ENCODE measurements at regions not wholly inside any gene's neighbourhood (a gene's known extent, or its start where the extent isn't known, plus 50 kb on each side); places are given as distances from the start of the nearest gene placed in this dataset.

DNA sequence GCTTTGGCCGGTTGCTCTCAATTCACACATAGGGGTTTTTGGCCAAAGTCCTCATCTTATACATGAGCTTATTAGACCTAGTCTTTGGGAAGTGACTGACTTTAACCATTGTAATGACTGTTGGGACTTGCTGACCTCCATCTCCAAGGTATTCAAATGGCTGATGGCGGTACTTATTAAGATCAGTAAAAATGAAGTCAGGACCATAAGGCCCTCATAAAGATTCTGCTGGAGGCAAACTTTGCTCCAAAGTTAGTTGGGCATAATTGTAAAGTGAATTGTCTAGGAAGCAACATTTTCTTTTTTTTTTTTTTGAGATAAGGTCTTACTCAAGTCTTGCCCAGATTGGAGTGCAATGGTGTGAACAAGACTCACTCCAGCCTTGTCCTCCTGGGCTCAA is 76.3 kb upstream of the MKLN1 start:
- H3K27me3 ChIP-seq (ENCODE audit: control insufficient read depth, insufficient read depth, low read length) = no peaks in the 10 kb centered on the region
- H3K9ac ChIP-seq (ENCODE audit: low read depth, low read length) = no peak overlapping the region
- H3K4me1 ChIP-seq (ENCODE audit: control insufficient read depth, insufficient read depth, low read length) = peaks cover 20% of the 10 kb centered on the region
- no peak overlapping the region for H3K4me2 ChIP-seq (ENCODE audit: low read length)
- no peak overlapping the region for H3K4me3 ChIP-seq (ENCODE audit: low read length)
- no peaks in the 10 kb centered on the region for H3K36me3 ChIP-seq (ENCODE audit: insufficient read depth, low read length)
- no peaks in the 10 kb centered on the region for H3K9me3 ChIP-seq (replicated peaks; ENCODE audit: low read length)

DNA sequence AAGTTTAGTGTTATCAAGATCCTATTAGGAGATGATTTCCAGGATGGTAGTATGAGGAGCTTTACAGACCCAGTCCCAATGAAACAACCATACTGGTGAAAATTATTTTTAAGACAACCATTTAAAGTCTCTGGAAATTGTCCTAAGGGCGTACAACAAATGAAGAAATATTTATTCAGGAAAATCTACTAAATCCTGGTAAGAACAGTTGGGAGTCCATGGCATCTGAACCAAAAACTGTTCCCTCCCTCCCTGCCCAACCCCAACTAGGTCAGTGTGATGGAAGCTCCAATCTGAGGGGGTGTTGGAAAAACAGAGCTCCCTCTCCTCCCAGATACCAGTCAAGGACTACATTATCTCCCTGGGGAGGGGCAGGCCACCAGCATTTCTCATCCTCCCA is 74.7 kb upstream of the MKLN1 start:
- H3K4me2 ChIP-seq (ENCODE audit: low read length) = no peak overlapping the region
- H3K9ac ChIP-seq (ENCODE audit: low read depth, low read length) = no peak overlapping the region
- H3K4me3 ChIP-seq (ENCODE audit: low read length) = no peak overlapping the region
- no peaks in the 10 kb centered on the region for H3K9me3 ChIP-seq (replicated peaks; ENCODE audit: low read length)
- H3K4me1 ChIP-seq (ENCODE audit: control insufficient read depth, insufficient read depth, low read length) = peaks cover 20% of the 10 kb centered on the region
- no peaks in the 10 kb centered on the region for H3K36me3 ChIP-seq (ENCODE audit: insufficient read depth, low read length)
- H3K27me3 ChIP-seq (ENCODE audit: control insufficient read depth, insufficient read depth, low read length) = no peaks in the 10 kb centered on the region

DNA sequence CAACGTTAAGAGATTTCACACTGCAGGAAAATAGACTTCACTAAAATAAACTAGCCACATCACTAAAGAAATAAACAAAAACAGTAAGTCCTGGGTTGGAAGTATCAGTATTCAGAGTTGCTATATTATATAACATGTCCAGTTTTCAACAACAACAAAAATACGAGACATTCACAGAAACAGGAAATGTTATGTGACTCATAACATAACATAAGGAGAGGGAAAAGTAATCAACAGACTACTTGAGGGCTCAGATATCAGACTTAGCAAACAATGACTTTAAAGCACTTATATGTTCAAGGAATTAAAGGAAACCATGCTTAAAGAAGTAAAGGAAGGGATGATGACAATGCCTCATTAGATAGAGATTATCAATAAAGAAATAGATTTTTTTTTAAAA is 73.5 kb upstream of the MKLN1 start:
- no peaks in the 10 kb centered on the region for H3K36me3 ChIP-seq (ENCODE audit: insufficient read depth, low read length)
- no peaks in the 10 kb centered on the region for H3K27me3 ChIP-seq (ENCODE audit: control insufficient read depth, insufficient read depth, low read length)
- H3K4me2 ChIP-seq (ENCODE audit: low read length) = no peak overlapping the region
- no peak overlapping the region for H3K4me3 ChIP-seq (ENCODE audit: low read length)
- no peak overlapping the region for H3K9ac ChIP-seq (ENCODE audit: low read depth, low read length)
- peaks cover 10% of the 10 kb centered on the region for H3K4me1 ChIP-seq (ENCODE audit: control insufficient read depth, insufficient read depth, low read length)
- H3K9me3 ChIP-seq (replicated peaks; ENCODE audit: low read length) = no peaks in the 10 kb centered on the region

DNA sequence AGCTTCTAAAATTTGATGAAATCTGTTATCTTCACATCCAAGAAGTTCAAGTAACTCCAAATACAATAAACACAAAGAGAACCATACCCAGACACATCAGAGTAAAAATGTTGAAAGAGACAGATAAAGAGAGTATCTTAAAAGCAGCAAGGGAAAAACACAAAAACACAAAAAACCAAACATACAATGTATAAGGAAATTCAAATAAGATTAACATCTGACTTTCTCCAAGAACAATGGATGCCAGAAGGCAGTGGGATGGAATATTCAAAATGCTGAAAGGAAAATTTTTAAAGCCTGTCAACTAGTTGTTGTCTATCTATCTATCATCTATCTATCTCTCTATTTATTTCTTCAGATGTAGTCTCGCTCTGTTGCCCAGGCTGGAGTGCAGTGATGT is 72.4 kb upstream of the MKLN1 start:
- no peaks in the 10 kb centered on the region for H3K36me3 ChIP-seq (ENCODE audit: insufficient read depth, low read length)
- peaks cover 5% of the 10 kb centered on the region for H3K4me1 ChIP-seq (ENCODE audit: control insufficient read depth, insufficient read depth, low read length)
- no peak overlapping the region for H3K4me3 ChIP-seq (ENCODE audit: low read length)
- H3K9ac ChIP-seq (ENCODE audit: low read depth, low read length) = no peak overlapping the region
- H3K27me3 ChIP-seq (ENCODE audit: control insufficient read depth, insufficient read depth, low read length) = no peaks in the 10 kb centered on the region
- no peak overlapping the region for H3K4me2 ChIP-seq (ENCODE audit: low read length)
- H3K9me3 ChIP-seq (replicated peaks; ENCODE audit: low read length) = no peaks in the 10 kb centered on the region

DNA sequence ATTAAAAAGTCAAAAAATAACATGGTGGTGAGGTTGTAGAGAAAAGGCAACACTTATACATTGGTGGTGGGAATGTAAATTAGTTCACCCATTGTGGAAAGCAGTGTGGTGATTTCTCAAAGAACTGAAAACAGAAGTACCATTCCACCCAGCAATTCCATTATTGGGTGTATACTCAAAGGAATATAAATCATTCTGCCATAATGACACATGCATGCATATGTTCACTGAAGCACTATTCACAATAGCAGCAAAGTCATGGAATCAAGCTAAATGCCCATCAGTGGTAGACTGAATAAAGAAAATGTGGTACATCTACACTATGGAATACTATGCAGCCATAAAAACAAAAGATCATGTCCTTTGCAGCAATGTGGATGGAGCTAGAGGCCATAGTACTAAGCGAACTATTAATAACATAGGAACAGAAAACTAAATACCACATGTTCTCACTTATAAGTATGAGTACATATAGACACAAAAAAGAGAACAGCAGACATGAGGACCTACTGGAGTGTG is 66.1 kb upstream of the MKLN1 start:
- Histone ChIP-seq H3K4me2 (ENCODE audit: low read length) (no peak overlapping the region), H3K4me1 (ENCODE audit: control insufficient read depth, insufficient read depth, low read length) (no peaks in the 10 kb centered on the region), H3K9me3 (replicated peaks; ENCODE audit: low read length) (no peaks in the 10 kb centered on the region), H3K36me3 (ENCODE audit: insufficient read depth, low read length) (no peaks in the 10 kb centered on the region), H3K27me3 (ENCODE audit: control insufficient read depth, insufficient read depth, low read length) (no peaks in the 10 kb centered on the region), H3K9ac (ENCODE audit: low read depth, low read length) (no peak overlapping the region), H3K4me3 (ENCODE audit: low read length) (no peak overlapping the region)

DNA sequence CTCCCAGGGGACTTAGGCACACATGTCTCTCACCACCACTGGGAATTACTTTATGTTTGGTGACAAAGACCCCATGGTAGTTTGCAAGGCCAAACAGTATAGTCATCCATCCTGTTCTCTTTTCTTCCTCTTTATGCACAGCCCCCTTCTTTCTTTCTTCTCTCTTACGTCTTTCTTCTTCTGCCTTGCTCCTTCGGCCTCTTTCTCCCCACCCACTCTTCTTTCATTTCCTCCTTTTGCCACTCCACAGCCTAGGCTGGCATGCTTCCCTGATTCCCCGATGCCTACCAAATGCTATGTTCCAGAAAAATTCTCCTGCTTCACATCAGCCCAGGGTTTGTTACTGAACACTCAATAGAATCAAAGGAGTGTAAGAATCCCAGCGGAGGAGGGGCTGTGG is 62.4 kb upstream of the MKLN1 start:
- Histone ChIP-seq H3K4me3 (ENCODE audit: low read length) (no peak overlapping the region), H3K27me3 (ENCODE audit: control insufficient read depth, insufficient read depth, low read length) (no peaks in the 10 kb centered on the region), H3K9ac (ENCODE audit: low read depth, low read length) (no peak overlapping the region), H3K9me3 (replicated peaks; ENCODE audit: low read length) (no peaks in the 10 kb centered on the region), H3K4me1 (ENCODE audit: control insufficient read depth, insufficient read depth, low read length) (no peaks in the 10 kb centered on the region), H3K36me3 (ENCODE audit: insufficient read depth, low read length) (no peaks in the 10 kb centered on the region), H3K4me2 (ENCODE audit: low read length) (no peak overlapping the region)

DNA sequence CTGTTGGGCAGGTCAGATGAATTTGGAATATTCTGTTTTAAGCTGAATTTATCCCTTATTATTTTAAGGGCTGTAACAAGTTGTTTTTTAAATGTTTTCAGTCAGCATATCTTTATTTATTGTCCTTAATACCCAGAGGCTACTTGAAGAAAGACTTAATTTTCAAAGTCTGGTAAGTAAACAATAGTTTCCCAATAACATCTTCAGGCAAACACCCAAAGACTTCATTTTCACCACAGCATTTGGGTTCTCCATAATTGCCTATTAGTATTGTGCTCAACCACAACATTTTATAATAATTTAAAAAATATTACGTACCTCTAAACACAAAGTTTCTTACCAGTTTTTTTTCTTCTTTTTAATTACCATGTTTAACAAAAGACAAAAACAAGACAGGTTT is 60.0 kb upstream of the MKLN1 start:
- no peak overlapping the region for H3K4me2 ChIP-seq (ENCODE audit: low read length)
- H3K4me3 ChIP-seq (ENCODE audit: low read length) = no peak overlapping the region
- no peaks in the 10 kb centered on the region for H3K27me3 ChIP-seq (ENCODE audit: control insufficient read depth, insufficient read depth, low read length)
- H3K36me3 ChIP-seq (ENCODE audit: insufficient read depth, low read length) = no peaks in the 10 kb centered on the region
- H3K4me1 ChIP-seq (ENCODE audit: control insufficient read depth, insufficient read depth, low read length) = no peaks in the 10 kb centered on the region
- H3K9me3 ChIP-seq (replicated peaks; ENCODE audit: low read length) = no peaks in the 10 kb centered on the region
- no peak overlapping the region for H3K9ac ChIP-seq (ENCODE audit: low read depth, low read length)

DNA sequence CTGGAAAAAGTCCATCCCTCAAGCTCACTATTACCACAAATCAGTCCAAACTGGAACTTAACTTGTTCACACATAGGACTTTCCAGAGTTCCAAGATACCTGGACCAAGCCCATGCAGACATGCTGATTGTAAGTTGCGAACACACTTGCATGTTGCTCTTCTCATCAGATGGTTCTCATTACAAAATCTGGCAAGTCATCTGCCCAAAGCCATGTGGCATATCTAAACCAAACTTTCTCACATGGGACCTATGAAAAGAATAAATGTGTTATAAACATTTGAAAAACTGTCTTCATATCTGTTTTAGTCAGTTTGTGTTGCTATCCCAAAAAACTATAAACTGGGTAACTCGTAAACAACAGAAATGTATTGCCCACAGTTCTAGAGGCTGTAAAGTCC is 58.8 kb upstream of the MKLN1 start:
- Histone ChIP-seq H3K4me2 (ENCODE audit: low read length) (no peak overlapping the region), H3K4me1 (ENCODE audit: control insufficient read depth, insufficient read depth, low read length) (no peaks in the 10 kb centered on the region), H3K9me3 (replicated peaks; ENCODE audit: low read length) (no peaks in the 10 kb centered on the region), H3K36me3 (ENCODE audit: insufficient read depth, low read length) (no peaks in the 10 kb centered on the region), H3K4me3 (ENCODE audit: low read length) (no peak overlapping the region), H3K9ac (ENCODE audit: low read depth, low read length) (no peak overlapping the region), H3K27me3 (ENCODE audit: control insufficient read depth, insufficient read depth, low read length) (no peaks in the 10 kb centered on the region)

DNA sequence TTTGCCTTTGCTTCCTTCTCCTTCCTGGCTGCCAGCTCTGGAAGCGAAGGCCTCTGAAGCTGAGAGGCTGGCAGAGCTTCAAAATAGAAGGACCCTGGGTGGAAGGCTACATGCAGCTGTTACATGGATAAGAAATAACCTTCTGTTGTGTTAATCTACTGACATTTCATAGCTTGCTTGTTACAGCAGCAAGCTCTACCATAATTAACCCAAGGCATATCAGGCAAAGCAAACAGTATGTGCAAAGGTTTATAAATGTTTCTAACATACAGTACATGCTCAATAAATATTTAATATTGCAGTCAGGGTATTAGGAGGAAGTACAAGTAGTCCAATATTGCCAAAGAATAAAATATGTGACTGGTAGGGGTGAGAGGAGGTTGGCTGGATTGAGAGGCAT is 55.6 kb upstream of the MKLN1 start:
- H3K4me3 ChIP-seq (ENCODE audit: low read length) = no peak overlapping the region
- H3K9me3 ChIP-seq (replicated peaks; ENCODE audit: low read length) = no peaks in the 10 kb centered on the region
- H3K9ac ChIP-seq (ENCODE audit: low read depth, low read length) = no peak overlapping the region
- no peaks in the 10 kb centered on the region for H3K27me3 ChIP-seq (ENCODE audit: control insufficient read depth, insufficient read depth, low read length)
- no peaks in the 10 kb centered on the region for H3K36me3 ChIP-seq (ENCODE audit: insufficient read depth, low read length)
- no peaks in the 10 kb centered on the region for H3K4me1 ChIP-seq (ENCODE audit: control insufficient read depth, insufficient read depth, low read length)
- H3K4me2 ChIP-seq (ENCODE audit: low read length) = no peak overlapping the region

DNA sequence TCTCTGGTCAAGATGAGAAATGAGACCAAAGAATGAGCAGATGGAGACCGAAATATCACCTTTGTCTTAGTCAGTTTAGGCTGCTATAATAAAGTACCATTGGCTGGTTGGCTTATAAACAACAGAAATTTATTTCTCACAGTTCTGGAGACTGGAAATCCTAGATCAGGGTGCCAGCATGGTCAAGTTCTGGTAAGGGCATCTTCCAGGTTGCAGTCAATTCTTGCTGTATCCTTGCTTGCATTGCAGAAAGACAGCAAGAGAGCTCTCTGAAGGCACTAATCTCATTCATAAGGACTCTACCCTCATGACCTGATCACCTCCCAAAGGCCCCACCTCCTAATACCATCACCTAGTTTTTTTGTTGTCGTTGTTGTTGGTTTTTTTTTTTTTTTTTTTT is 52.7 kb upstream of the MKLN1 start:
- no peak overlapping the region for H3K4me3 ChIP-seq (ENCODE audit: low read length)
- H3K9me3 ChIP-seq (replicated peaks; ENCODE audit: low read length) = no peaks in the 10 kb centered on the region
- no peak overlapping the region for H3K4me2 ChIP-seq (ENCODE audit: low read length)
- H3K9ac ChIP-seq (ENCODE audit: low read depth, low read length) = no peak overlapping the region
- no peaks in the 10 kb centered on the region for H3K36me3 ChIP-seq (ENCODE audit: insufficient read depth, low read length)
- H3K4me1 ChIP-seq (ENCODE audit: control insufficient read depth, insufficient read depth, low read length) = no peaks in the 10 kb centered on the region
- no peaks in the 10 kb centered on the region for H3K27me3 ChIP-seq (ENCODE audit: control insufficient read depth, insufficient read depth, low read length)

DNA sequence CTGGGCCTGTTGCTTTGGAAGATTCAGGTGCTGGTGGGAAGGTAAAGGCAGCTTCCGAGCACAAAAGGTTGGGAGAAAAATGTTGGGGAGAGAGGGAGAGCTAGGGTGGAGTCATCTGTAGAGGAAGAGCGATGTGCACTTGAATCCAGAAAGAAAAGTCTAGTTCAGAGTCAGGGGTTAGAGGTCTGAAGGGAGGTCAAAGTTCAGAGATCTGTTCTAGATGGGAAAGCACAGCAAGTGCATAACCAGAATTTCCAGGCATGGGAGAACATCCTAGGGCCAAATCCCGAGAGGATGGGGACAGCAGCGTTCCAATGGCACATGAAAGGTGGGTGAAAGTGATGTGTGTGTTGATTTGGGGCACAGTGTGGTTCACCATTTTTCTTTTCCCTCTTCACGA is 51.5 kb upstream of the MKLN1 start:
- H3K27me3 ChIP-seq (ENCODE audit: control insufficient read depth, insufficient read depth, low read length) = no peaks in the 10 kb centered on the region
- H3K4me2 ChIP-seq (ENCODE audit: low read length) = no peak overlapping the region

DNA sequence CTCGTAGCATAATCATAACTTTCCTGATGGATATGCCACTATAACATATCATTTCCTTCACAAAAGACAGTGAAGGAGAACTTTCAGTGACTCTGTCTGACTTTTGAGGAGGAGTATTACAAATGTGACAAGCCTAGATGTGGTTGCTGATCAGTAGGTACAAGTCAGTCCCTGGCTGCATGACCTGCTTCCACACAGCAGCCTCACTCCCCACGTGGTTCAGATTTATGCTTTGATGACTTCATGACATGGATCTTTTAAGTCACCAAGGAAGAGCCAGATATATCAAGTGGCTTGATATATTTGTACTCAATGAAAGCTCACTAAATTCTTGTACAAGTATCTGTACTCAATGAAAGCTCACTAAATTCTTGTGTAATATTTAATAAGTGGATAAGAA is 50.9 kb upstream of the MKLN1 start:
- no peak overlapping the region for H3K9ac ChIP-seq (ENCODE audit: low read depth, low read length)
- H3K9me3 ChIP-seq (replicated peaks; ENCODE audit: low read length) = no peaks in the 10 kb centered on the region
- no peaks in the 10 kb centered on the region for H3K27me3 ChIP-seq (ENCODE audit: control insufficient read depth, insufficient read depth, low read length)
- H3K4me3 ChIP-seq (ENCODE audit: low read length) = no peak overlapping the region
- no peak overlapping the region for H3K4me2 ChIP-seq (ENCODE audit: low read length)
- H3K4me1 ChIP-seq (ENCODE audit: control insufficient read depth, insufficient read depth, low read length) = no peaks in the 10 kb centered on the region
- no peaks in the 10 kb centered on the region for H3K36me3 ChIP-seq (ENCODE audit: insufficient read depth, low read length)

More for the DNA sequence above, 51.5 kb upstream of the MKLN1 start:
- Histone ChIP-seq H3K9me3 (replicated peaks; ENCODE audit: low read length) (no peaks in the 10 kb centered on the region), H3K4me1 (ENCODE audit: control insufficient read depth, insufficient read depth, low read length) (no peaks in the 10 kb centered on the region), H3K9ac (ENCODE audit: low read depth, low read length) (no peak overlapping the region), H3K4me3 (ENCODE audit: low read length) (no peak overlapping the region), H3K36me3 (ENCODE audit: insufficient read depth, low read length) (no peaks in the 10 kb centered on the region)

Data from skeletal muscle satellite cell (primary cell).